HFFc6 (cell line): ENCODE measurements at regions not wholly inside any gene's neighbourhood (a gene's known extent, or its start where the extent isn't known, plus 50 kb on each side); places are given as distances from the start of the nearest gene placed in this dataset.
"Not testable (repeated sequence)": the region's sequence is repeated elsewhere in the genome, so short reads cannot be mapped to it uniquely, and the experiment has no call there.

ENCODE experiments used
- DNase-seq: peaks from one replicate; pipeline ENCODE4 v3.0.0-alpha.2; 2018
- H3K27ac Mint-ChIP-seq: 2 replicates; pipeline ENCODE4 v1.8.0; 2020; ENCODE audit warnings: mild to moderate bottlenecking, mixed read lengths
- H3K27me3 Mint-ChIP-seq: 2 replicates; pipeline ENCODE4 v1.8.0; 2021; ENCODE audit warnings: mild to moderate bottlenecking, moderate library complexity, mixed read lengths; ENCODE audit not compliant: insufficient read depth
- H3K36me3 Mint-ChIP-seq: 2 replicates; pipeline ENCODE4 v1.8.0; 2021; ENCODE audit warnings: low read depth, mixed read lengths
- H3K4me1 Mint-ChIP-seq: 2 replicates; pipeline ENCODE4 v1.8.0; 2020; ENCODE audit warnings: low read depth, mixed read lengths
- H3K4me3 Mint-ChIP-seq: 2 replicates; pipeline ENCODE4 v1.8.0; 2020; ENCODE audit warnings: mild to moderate bottlenecking, moderate library complexity, mixed read lengths
- H3K9me3 Mint-ChIP-seq: 2 replicates; pipeline ENCODE4 v1.8.0; 2020; ENCODE audit warnings: mild to moderate bottlenecking, mixed read lengths
- CTCF ChIP-seq: fragments of 200-600 bp; sonication (generic); IDR thresholded peaks from 2 replicates; pipeline ENCODE4 v1.5.0; 2021; ENCODE audit warnings: antibody characterized with exemption, mild to moderate bottlenecking

GRCh38 chr2:175677880-175678279, 324.2 kb downstream of the LNPK start:
- TF ChIP-seq CTCF: no peak
- no peaks in the 10 kb centered on the region for H3K36me3 Mint-ChIP-seq
- no peak for DNase-seq
- no peak overlapping the region for H3K27ac Mint-ChIP-seq
- peaks cover 4% of the 10 kb centered on the region; the same call in 1 of the 2 replicates for H3K9me3 Mint-ChIP-seq
- H3K4me1 Mint-ChIP-seq: no peaks in the 10 kb centered on the region
- H3K27me3 Mint-ChIP-seq: peaks cover 1% of the 10 kb centered on the region; the same call in 1 of the 2 replicates
- no peak overlapping the region for H3K4me3 Mint-ChIP-seq

- peak; percentile 27; the same call in 1 of the 2 replicates for TF ChIP-seq CTCF
- Mint-ChIP-seq H3K36me3 (no peaks in the 10 kb centered on the region), H3K4me1 (no peaks in the 10 kb centered on the region), H3K9me3 (peaks cover 9% of the 10 kb centered on the region; the same call in 1 of the 2 replicates), H3K4me3 (no peak overlapping the region), H3K27ac (no peak overlapping the region), H3K27me3 (peaks cover 1% of the 10 kb centered on the region; the same call in 1 of the 2 replicates)
- no peak for DNase-seq
Measured at GRCh38 chr2:175676813-175677212, 325.3 kb downstream of the LNPK start.

GRCh38 chr2:175668804-175669203, 333.3 kb downstream of the LNPK start:
- not testable (repeated sequence) for H3K4me1 Mint-ChIP-seq, H3K27me3 Mint-ChIP-seq

GRCh38 chr2:175662335-175662734, 339.7 kb downstream of the LNPK start:
- H3K27me3 Mint-ChIP-seq: peaks cover 3% of the 10 kb centered on the region; the same call in 1 of the 2 replicates
- peaks cover 10% of the 10 kb centered on the region; the same call in 1 of the 2 replicates for H3K9me3 Mint-ChIP-seq
- no peak overlapping the region for H3K27ac Mint-ChIP-seq
- DNase-seq: no peak
- H3K4me1 Mint-ChIP-seq: no peaks in the 10 kb centered on the region
- no peaks in the 10 kb centered on the region for H3K36me3 Mint-ChIP-seq
- no peak for TF ChIP-seq CTCF
- H3K4me3 Mint-ChIP-seq: no peak overlapping the region

More at GRCh38 chr2:175668804-175669203, 333.3 kb downstream of the LNPK start:
- H3K27ac Mint-ChIP-seq, H3K4me3 Mint-ChIP-seq, DNase-seq, H3K36me3 Mint-ChIP-seq: not testable (repeated sequence)
- H3K9me3 Mint-ChIP-seq: peaks cover 15% of the 10 kb centered on the region

- no peak for DNase-seq
- Mint-ChIP-seq H3K27ac (no peak overlapping the region), H3K36me3 (no peaks in the 10 kb centered on the region), H3K4me3 (no peak overlapping the region), H3K4me1 (no peaks in the 10 kb centered on the region), H3K27me3 (no peaks in the 10 kb centered on the region), H3K9me3 (peaks cover 16% of the 10 kb centered on the region)
- TF ChIP-seq CTCF: no peak
Measured at GRCh38 chr2:175648577-175649063, 353.4 kb downstream of the LNPK start.

- H3K27ac Mint-ChIP-seq: no peak overlapping the region
- no peaks in the 10 kb centered on the region for H3K36me3 Mint-ChIP-seq
- no peak for DNase-seq
- peaks cover 8% of the 10 kb centered on the region for H3K9me3 Mint-ChIP-seq
- TF ChIP-seq CTCF: no peak
- H3K4me3 Mint-ChIP-seq: no peak overlapping the region
- H3K27me3 Mint-ChIP-seq: no peaks in the 10 kb centered on the region
- H3K4me1 Mint-ChIP-seq: no peaks in the 10 kb centered on the region
Measured at GRCh38 chr2:175647058-175647457, 355.0 kb downstream of the LNPK start.
